ENCODE measurements at regions not wholly inside any gene's neighbourhood (a gene's known extent, or its start where the extent isn't known, plus 50 kb on each side); places are given as distances from the start of the nearest gene placed in this dataset.

GRCh38 chr3:78123058-78123457 lies 1083.2 kb downstream of the ROBO2 start:
- Histone ChIP-seq H3K79me2 (ENCODE audit: insufficient read depth, low read length) (no peaks in the 10 kb centered on the region), H3K27ac (ENCODE audit: extremely low read length, insufficient read depth, low read length) (no peak overlapping the region), H3K9ac (ENCODE audit: insufficient read depth, low read depth, low read length) (no peak overlapping the region), H3K4me3 (replicated peaks in 1 of 3; ENCODE audit: insufficient read depth in 1 of 3, low read depth in 2 of 3, low read length in 3 of 3) (no peak overlapping the region), H3K9me3 (ENCODE audit: low read length) (no peaks in the 10 kb centered on the region), H3K36me3 (replicated peaks in 1 of 2; ENCODE audit: control insufficient read depth in 1 of 2, insufficient read depth in 2 of 2, low read length in 2 of 2) (no peaks in the 10 kb centered on the region), H3K27me3 (ENCODE audit: control insufficient read depth in 1 of 2, insufficient read depth in 2 of 2, low read length in 2 of 2) (no peaks in the 10 kb centered on the region), H2AFZ (ENCODE audit: low read length) (no peak overlapping the region), H4K20me1 (ENCODE audit: insufficient read depth, low read length) (no peaks in the 10 kb centered on the region), H3K4me1 (ENCODE audit: insufficient read depth, low read length) (no peaks in the 10 kb centered on the region), H3K4me2 (ENCODE audit: low read depth, low read length) (no peak overlapping the region)
- ChIA-PET POLR2A (no interaction called here), CTCF (ENCODE audit: low intra/inter-chr PET ratio, low total read pairs) (no interaction called here)
- DNase-seq (ENCODE audit: low spot score) (no peak), ATAC-seq (no peak), FAIRE-seq (no peak)
- no TSS peak for BruUV-seq (replicated peaks)
- 4% methylated on average over 1 of the region's 1 CpG for WGBS (ENCODE audit: low lambda C conversion rate)
- TF ChIP-seq MEF2D (CRISPR knock-in tag; IDR thresholded peaks at IDR 0.05) = no peak
- no peak for TF ChIP-seq NFAT5 (CRISPR knock-in tag; IDR thresholded peaks at IDR 0.05)
- TF ChIP-seq REXO4 (CRISPR knock-in tag; IDR thresholded peaks at IDR 0.05; ENCODE audit: borderline replicate concordance) = no peak
- TF ChIP-seq ZNF160 (CRISPR knock-in tag; IDR thresholded peaks at IDR 0.05) = no peak
- no peak for TF ChIP-seq ZNF761 (CRISPR knock-in tag; conservative IDR thresholded peaks at IDR 0.05)
- no peak for TF ChIP-seq PAF1 (CRISPR knock-in tag; IDR thresholded peaks at IDR 0.05)
- no peak for TF ChIP-seq ZNF281 (CRISPR knock-in tag; IDR thresholded peaks at IDR 0.05; ENCODE audit: borderline replicate concordance)
- TF ChIP-seq ZBTB3 (CRISPR knock-in tag; IDR thresholded peaks at IDR 0.05; ENCODE audit: borderline replicate concordance, low read depth) = no peak
- TF ChIP-seq MXD1 (CRISPR knock-in tag; IDR thresholded peaks at IDR 0.05) = no peak
- no peak for TF ChIP-seq ZNF83 (CRISPR knock-in tag; IDR thresholded peaks at IDR 0.05; ENCODE audit: borderline replicate concordance)
- TF ChIP-seq SYNCRIP (IDR thresholded peaks at IDR 0.05; ENCODE audit: insufficient read depth, low read depth, low read length) = no peak
- no peak for TF ChIP-seq MAFK (conservative IDR thresholded peaks at IDR 0.05 in 1 of 2, IDR thresholded peaks at IDR 0.05 in 1 of 2; ENCODE audit: low read length in 2 of 2)
- no peak for TF ChIP-seq ZHX1 (CRISPR knock-in tag; IDR thresholded peaks at IDR 0.05; ENCODE audit: low read depth)
- in situ Hi-C loops (cut with HindIII; ENCODE audit: extremely low pct_ligation_motif_present, low pct_unique_long_range_greater_than_20kb) (no loop called here), intact Hi-C loops (cut with micrococcal nuclease; ENCODE audit: unreplicated experiment) (no loop called here)
